GM19467 (cell line): ENCODE measurements at regions not wholly inside any gene's neighbourhood (a gene's known extent, or its start where the extent isn't known, plus 50 kb on each side); places are given as distances from the start of the nearest gene placed in this dataset.

Experiments used
- ATAC-seq: cut with Tn5 transposase; IDR thresholded peaks from one replicate; pipeline ENCODE4 v1.9.1; 2021; ENCODE audit warnings: mild to moderate bottlenecking, moderate library complexity; ENCODE audit not compliant: unreplicated experiment

DNA sequence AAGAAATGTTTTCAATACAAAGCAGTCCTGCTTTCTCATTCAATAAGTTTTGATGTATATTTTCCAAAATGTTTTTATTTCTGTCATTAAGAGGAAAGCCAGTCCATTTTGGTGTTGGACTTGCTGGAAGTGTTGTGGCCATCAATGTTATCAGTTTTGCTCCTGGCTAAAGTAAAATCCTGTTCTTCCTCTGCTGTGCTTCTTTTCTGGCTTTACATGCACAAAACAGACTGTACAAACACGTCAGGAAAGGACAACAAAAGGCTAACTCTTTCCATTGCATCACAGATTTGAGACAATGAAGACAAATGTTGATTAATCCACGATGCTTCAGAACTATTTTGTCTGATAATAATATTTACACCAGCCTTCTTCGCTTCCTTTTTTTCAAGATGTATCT is 735.4 kb downstream of the LTN1 start:
- no peak for ATAC-seq

DNA sequence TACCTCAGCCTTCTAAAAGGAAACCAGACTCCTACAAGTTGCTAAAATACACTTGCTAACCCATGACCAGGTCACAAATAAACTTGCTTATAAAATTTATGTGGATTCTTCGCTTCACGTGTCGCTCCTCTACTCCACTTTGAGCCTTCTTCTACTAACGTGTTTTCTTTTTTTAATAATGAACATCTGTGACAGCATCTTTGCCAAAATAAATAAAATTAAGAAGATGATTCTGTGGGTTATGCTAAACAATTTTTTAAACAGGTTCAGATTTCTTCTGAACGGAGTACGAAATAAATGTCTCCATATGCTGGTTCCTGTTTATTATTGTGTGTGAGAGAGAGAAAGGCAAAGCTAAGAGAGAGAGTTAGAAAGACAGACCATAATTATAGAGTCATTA is 735.8 kb downstream of the LTN1 start:
- no peak for ATAC-seq

DNA sequence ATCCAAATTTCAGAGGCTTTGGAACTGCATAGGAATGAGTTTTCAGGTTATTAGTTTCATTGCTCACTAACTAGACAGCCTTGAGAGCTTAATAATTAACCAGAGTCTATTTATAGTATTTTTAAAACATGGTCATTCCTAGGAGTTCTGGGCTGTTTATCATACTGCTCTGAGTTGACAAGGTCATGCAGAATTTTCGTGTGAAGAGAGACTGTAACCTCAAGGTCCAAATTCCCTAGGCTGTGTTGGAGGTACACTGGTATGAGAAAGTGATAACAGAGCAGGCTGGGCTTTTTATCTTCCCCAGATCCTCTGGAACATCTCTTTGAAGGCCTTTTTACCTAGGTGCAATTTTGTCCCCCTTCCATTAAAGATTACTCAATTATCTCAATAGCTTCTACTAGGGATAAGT is 736.3 kb downstream of the LTN1 start:
- ATAC-seq: no peak

DNA sequence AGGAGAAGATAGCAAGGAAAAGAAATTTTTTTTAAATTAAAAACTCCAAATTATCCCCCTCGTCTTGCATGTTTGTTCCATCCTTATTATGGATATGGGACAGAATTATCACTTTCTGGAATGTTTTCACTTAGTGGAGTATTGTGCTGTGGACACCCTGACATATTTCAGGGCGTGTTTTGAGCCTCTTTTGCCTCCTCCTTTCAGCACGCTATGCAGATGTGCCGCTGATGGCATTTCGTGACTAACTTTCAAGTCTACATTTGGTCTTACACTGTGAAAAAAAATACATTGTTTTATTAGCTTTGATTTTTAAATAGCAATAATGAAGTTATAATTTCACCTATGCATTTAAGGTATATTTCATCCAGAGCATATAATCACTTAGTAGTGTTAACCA is 738.7 kb downstream of the LTN1 start:
- no peak for ATAC-seq

DNA sequence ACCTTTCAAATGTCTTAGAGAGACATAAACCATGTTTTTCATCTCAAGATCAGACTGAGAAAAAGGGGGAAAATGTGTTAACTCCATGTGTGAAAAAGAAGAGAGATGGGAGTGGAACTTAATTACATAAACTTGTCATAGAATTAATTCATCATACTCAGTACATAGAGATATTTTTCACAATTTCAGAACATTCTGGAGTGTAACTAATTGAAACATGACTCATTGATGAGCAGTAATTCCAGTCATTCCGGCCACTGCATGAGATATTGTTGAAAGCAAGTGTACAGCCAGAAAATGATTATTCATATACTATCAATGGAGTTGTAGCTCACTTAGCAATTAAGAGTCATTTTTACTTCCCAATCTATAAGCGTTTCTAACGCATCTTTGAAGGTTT is 739.3 kb downstream of the LTN1 start:
- ATAC-seq: no peak

DNA sequence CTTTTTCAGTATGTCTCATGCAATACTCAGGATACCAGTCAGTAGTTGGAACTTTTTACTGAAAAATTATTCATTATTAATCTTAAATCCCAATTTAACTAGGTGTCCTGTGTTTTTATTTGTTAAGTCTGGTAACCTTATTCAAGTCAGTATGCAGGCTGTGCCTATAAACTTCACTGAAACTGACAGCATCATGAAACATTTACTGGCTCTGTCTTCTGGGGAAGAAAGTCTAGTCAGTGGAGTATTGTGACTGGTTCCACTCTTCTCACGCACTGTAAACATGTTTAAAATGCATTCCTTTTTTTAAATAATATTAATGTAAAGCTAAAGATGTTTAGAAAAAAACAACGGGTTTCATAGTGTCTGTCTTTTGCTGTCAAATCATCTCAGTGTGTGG is 739.7 kb downstream of the LTN1 start:
- no peak for ATAC-seq

DNA sequence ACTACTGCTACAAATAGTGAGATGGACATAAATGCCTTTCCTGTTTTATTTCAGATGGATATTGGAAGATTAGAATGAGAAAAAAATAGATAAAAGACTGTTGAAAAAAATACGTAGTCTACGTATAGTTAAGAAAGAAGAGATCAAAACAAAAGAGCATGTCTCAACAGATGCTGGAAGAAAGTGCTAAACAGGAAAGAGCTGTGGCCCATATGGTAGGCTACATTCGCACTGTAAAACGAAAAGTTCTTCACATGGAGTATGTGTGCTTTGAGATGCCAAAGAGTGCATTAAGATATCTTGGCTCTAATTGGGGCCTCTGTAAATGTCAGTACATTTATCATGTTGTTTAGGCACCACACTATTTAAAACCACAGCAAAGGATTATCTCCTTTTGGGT is 741.7 kb downstream of the LTN1 start:
- ATAC-seq: no peak

DNA sequence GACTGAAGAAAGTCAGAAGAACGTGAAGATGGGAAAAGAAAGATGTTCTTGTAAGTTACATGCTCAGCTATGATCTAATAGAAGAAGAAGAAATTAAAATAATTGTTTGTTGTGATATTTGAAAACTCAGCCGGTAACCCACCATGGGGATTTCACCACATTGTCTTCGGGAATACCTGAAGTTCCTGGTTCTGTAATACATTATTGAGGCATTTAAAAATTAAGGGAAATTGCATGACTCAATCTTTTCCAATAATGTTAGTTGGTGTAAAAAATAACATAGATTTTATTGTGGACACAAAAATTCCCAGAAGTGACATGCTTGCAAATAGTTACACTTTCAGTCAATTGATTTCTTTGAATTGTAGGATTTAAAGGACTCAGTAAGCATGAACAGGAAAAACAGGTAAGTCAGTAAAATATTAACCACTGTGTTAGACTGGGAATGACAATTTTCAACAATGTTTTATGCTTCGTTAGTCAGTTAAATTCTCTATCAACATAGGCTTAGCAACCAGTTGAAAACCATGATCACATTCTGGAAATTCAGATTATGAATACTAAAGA is 745.1 kb downstream of the LTN1 start:
- ATAC-seq: no peak

DNA sequence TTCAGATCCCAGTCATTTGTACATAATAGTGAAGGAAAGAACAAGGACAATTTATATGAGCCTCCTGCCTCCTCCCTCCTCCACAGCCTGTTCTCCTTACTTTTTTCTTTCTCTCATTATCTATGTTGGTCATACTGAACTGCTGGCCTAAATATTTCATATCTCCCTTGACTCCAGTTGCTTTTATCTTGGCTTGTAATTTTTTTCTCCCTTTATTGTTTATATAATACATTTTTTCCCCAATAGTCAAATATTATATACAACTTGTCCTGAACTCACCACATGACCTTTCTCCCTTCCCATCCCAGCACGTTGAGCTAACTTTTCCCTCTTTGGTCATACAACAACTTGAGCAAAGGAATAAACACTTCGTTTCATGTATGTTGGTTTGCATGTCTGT is 752.1 kb downstream of the LTN1 start:
- no peak for ATAC-seq

DNA sequence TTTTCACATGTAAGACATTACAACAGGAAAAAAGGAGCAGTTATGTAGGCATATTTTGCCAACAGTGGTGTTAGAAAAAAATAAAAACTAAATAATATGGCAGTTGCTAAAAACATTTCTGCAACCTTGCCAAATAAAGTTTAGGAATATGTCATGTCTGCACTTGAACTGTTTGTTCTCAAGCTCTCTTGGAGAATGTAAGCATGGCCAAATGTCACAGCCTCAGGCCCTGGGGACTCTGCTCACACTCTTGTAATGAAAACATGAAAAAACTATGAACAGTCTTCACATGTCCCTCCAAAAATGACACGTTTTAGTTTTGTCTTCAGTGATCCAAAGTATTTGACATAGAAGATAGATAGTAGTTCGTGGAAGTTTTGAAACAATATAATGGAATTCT is 753.3 kb downstream of the LTN1 start:
- ATAC-seq: no peak

DNA sequence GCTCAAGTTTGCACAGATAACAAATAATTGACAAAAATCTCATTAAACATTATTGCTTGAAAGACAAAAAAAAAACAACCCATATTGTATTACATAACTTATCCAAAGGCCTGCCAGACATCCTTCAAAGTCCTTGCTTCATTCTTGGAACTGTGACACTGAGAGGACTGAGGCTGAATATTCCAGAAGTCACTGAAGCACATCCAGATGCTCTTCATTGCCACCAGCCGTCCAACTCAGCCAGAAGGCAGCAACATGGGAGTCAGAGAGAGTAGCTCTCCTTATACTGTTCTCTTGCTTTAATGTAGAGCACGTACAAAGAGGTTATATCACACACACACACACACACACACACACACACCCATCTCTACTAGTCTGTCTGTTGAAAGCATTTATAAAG is 755.0 kb downstream of the LTN1 start:
- ATAC-seq: no peak

DNA sequence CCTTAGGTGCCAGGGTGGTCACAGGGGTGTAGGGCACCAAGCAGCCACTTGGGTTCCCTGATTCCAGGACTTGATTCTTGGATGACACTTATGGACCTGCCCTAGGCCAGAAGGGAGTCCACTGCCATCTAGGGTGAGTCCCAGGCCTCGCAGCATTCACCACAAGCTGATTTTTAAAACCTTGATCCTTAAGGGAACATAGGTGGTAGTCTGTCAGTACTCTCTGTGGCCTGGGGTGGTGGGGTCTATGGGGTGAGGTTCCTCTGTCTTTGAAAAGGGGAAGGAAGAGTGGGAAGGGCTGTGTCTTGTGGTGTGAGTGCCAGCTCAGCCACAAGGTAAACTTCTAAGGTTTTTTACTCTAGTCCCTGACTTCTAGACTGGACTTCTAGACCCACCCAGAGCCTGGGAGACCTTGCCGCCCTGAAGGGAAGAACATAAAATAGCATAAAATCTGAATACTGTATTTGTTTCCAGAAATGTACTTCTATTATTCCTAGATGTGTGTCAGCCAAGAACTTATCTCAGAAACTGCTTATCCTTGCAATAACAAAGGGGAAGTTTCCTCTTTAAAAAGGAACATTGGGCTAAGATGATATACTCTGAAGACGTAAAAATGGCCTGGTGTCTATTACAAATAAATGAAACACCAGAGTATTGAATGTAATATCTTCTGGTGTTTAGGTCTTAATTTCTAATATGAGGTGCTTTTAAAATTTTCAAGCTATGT is 757.3 kb downstream of the LTN1 start:
- no peak for ATAC-seq

DNA sequence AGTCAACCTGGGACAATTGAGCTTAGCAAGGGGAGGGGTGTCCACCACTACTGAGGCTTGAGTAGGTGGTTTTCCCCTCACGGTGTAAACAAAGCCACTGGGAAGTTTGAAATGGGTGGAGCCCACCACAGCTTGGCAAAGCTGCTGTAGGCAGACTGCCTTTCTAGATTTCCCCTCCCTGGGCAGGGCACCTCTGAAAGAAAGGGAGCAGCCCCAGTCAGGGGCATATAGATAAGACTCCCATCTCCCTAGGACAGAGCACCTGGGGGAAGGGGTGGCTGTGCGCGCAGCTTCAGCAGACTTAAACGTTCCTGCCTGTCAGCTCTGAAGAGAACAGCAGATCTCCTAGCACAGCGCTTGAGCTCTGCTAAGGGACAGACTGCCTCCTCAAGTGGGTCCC is 758.4 kb downstream of the LTN1 start:
- ATAC-seq: no peak

DNA sequence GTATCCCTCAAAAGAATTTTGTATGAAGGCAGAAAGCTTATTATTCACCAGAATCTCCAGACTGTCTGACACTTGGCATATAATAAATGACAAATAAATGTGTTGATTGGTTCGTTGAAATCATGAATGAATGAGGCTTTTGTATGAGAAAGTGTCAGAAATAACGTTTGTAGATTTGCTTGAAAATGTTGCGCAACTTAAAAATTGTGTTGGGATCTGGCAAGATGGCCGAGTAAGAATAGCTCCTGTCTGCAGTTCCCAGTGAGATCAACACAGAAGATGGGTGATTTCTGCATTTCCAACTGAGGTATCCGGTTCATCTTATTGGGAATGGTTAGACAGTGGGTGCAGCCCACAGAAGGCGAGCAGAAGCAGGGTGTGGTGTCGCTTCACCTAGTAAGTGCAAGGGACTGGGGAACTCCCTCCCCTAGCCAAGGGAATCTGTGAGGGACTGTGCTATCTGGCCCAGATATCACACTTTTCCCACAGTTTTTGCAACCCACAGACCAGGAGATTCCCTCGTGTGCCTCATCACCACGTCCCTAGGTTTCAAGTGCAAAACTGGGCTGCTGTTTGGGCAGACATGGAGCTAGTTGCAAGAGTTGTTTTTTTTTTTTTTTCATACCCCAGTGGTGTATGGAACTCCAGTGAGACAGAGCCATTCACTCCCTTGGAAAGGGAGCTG is 759.0 kb downstream of the LTN1 start:
- no peak for ATAC-seq

DNA sequence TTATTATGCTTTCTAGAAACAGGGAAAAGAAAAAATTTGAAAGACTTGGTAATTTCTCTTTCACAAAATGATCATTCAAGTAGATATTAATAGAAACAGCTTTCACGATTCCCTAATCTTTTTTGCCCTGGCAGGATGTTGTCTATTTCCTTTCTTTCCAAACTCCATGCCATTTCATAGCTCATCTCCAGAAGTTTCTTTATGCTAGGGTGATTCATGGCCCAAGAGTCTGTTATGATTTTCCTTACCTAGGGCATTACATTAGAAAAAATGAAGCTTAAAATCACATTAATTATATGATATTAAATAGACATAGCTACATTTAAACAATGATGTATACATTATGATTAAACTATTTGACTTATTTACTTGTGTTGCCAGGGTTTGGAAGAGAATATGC is 762.1 kb downstream of the LTN1 start:
- no peak for ATAC-seq

DNA sequence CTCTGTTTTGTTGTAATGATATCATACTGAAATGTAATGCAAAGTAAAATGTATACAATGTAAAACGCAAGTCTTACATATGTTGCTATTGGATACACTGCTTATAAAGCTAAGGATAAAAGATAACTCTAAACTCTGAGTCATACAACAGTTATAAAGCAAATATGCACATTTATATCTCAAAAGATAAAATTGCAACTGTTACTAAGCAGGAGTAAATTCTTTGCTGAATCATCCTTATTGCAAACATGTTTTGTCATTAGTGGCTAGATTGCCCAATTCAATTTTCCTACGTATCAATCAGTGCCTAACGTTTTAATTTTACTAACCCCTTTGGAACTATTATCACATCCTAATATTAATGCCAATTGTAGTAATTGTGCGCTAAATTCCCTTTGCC is 762.9 kb downstream of the LTN1 start:
- ATAC-seq: no peak

DNA sequence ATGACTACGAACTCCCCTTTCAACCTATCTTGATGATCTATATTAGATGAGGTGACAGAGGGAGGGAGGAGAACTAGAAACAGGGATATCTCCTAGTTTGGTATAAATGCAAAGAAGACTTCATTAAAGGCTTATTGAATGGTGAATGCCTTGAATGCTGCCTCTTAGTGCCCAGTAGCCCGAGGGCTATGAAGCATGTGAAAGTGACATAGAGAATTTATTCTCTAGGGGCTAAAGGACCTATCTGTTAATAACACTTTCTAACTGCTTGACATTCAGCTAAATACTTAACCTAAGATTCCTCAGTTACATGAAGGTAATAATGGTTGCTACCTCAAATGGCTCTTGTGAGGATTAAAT is 764.1 kb downstream of the LTN1 start:
- no peak for ATAC-seq

DNA sequence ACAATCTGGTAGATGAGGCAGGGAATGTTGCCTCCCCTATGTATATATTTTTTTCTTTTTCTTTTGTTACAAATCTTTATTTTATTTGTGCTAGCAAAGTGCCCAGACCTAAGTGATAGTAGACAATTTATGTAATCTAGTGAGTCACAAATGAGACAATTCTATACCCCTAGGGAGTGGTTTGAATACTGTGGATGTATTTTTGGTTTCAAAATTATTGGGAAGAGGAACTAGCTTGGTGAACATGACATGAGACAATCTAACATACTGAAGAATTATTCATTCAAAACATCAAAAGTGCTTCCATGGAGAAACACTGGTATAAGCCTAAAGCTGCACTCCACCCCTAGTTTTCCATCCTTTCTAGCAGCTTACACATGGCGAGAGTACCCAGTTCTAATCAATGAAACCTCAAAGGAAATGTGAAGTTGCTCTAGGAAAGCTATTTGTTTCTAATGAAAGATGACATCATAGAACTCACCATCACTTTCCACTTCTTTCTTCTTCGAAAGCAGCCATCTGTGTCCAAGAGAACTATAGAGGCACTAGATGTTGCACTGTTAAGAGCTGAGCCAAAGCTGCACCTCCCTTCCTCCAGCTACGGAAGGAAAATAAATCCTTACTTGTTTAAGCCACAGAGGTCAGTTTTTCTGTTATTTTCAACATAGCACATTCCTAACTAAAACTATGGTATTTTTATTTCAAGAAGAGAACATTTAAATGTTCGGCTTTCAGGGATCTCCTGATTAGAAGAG is 764.6 kb downstream of the LTN1 start:
- ATAC-seq: no peak

DNA sequence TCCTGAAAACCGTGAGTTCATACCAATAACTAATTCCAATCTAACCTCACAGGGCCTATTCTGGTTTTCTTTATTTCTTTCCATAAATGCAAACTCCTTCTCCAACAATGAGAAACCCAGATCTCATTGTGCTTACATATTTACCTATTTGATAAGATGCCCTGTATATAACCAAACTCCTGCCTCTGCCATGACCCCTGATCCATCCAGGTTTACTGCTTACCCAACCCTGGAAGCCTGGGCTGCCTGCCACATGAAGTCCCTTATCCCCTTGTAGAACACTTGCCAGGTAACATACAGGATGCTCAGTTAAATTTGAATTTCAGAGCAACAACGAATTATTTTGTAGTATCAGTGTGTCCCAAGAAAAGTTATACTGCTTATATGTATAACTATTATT is 766.1 kb downstream of the LTN1 start:
- ATAC-seq: no peak

DNA sequence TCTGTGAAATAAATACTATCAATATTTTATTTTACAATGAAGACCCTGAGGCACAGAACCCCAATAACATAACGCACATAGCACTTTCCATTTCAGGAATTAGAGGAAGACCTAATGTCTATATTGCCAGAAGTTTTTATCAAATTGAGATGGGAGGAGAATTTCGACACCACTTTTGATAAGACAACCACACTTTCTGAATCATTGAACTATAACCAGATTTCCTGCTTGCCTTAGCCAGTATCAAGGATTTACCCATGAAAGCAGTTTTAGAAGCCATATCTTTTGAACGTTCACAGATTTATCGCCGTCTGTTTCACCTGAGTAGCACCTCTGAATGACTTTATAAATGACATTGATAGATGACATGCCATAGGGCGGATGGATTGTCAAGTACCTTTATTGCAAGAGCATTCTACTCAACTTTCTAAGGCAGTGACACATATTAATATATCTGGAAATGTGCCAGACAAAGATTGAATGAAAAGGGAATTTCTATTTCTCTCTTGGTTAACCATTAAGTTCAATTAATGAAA is 768.4 kb downstream of the LTN1 start:
- ATAC-seq: no peak

DNA sequence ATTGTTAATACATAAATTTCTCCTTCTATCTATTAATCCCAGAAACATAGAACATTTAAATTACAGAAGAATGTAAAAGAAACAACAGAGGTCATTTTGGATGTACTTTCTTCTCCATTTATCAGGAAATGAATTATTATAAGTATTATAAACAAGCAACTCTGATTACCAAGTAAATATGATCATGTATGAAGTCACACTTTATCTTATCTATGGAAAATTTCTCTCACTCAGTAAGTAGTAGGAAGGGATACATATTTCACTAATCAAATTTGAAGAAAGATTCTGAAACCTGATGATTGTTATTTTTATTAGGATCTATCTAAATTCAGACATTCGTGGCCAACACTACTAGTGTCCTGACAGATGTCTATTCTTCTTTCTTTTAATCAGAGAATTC is 770.7 kb downstream of the LTN1 start:
- no peak for ATAC-seq

DNA sequence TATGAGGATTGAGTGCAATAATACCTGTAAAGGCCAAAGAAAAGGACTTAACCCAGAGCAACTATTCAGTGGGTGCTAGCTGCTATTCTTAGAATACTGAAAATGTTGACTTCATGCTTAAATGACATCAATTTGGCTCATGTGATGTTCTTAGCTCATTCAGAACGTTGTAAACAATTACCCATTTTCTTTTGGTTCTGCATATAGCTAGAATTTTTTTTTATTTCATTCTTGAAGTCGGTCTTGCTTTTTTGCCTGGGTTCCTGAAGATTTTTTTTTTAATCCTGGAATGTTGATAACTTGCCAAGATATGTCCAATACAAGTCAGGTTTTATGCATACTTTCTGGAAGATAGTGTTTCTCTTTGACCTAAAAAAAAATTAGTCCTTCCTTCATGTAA is 772.0 kb downstream of the LTN1 start:
- no peak for ATAC-seq
